Fibroblast of the aortic adventitia (primary cell): ENCODE measurements at regions not wholly inside any gene's neighbourhood (a gene's known extent, or its start where the extent isn't known, plus 50 kb on each side); places are given as distances from the start of the nearest gene placed in this dataset.

Source experiments
- DNase-seq: peaks from one replicate; pipeline ENCODE4 v3.0.0-alpha.2; 2010; ENCODE audit warnings: low read depth
- H3K4me3 ChIP-seq: 2 replicates; pipeline ENCODE4 v1.5.1; 2011; ENCODE audit warnings: low read depth, mild to moderate bottlenecking, control low read depth, low read length, moderate library complexity
- CTCF ChIP-seq: IDR thresholded peaks from 2 replicates; pipeline ENCODE4 v1.5.1; 2011; ENCODE audit warnings: mild to moderate bottlenecking, low read length, control low read depth, inconsistent platforms; ENCODE audit not compliant: insufficient read depth

GRCh38 chr5:10828241-10828640 lies 67.2 kb upstream of the DAP start:
- H3K4me3 ChIP-seq, result no peak overlapping the region
- no peak for TF ChIP-seq CTCF
- DNase-seq, result peak; percentile 60

GRCh38 chr5:10827571-10827970 lies 66.5 kb upstream of the DAP start:
- no peak for DNase-seq
- H3K4me3 ChIP-seq, result no peak overlapping the region
- TF ChIP-seq CTCF, result no peak

DNA sequence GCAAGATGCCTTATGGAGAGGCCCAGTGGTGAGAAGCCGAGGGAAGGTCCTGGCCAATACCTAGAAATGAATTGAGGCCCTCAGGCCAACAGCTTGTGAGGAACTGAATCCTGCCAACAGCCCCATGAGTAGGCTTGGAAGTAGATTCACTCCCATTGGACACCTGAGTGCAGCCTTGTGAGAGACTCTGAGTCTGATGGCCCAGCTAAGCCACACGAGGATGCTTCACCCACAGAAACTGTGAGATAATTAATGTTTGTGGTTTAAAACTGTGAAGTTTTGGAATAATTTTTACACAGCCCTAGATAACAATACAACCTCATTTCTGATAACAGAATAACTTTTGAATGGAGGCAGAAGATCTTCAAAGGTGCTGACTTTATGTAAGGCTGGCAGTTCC lies 65.9 kb upstream of the DAP start:
- DNase-seq, result no peak
- no peak overlapping the region for H3K4me3 ChIP-seq
- TF ChIP-seq CTCF, result no peak

DNA sequence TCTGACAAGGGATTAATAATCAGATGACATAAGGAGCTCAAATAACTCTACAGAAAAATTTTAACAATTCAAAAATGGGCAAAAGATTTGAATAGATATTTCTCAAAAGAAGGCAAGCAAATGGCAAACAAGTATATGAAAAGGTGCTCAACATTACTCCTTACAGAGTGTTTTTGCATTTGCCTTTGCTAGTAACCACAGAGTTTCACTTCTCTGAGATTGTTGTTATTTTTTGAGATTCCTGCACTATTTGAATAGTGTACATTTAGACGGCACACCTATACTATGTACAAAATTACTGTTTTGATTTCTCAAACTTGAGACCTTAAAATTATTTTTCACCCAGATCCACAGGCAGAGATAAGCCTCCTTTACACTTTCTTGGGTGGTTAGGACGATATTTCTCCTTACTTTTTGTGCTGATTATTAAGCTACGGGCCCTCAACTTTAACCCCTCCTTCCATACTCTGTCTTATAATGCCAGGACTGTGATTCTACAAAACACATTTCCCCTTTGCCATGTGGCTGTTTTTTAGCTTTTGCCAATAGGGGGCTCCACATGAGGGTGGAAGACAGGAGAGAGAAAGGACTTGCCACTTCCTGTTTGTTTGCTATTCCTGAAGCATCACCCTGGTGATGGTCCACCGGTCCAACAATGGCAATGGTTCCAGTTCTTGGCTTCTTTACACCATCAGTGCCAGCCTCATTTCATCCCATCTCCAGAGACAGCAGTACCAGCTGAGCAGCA lies 65.0 kb upstream of the DAP start:
- TF ChIP-seq CTCF, result no peak
- no peak overlapping the region for H3K4me3 ChIP-seq
- DNase-seq, result no peak

DNA sequence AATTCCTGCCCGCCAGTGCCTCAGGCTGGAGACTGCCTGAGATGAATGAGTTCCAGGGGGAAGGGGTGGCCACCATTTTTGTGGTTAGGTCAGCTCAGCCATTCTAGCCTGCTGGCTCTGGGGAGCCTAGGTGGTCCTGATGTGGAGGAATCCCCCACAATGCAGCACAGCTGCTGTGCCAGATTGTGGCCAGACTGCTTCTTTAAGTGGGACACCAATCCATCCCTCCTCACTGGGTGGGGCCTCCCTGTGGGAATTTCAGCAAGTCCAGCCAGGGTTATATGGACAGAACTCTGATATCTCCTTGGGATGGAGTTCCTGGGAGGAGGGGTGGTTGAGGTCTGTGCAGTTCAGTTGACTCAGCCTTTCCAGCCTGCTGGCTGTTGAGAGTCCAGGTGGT lies 51.2 kb upstream of the DAP start:
- no peak overlapping the region for H3K4me3 ChIP-seq
- DNase-seq, result no peak
- no peak for TF ChIP-seq CTCF
